Retina (tissue), 1 donor: ENCODE measurements at regions not wholly inside any gene's neighbourhood (a gene's known extent, or its start where the extent isn't known, plus 50 kb on each side); places are given as distances from the start of the nearest gene placed in this dataset.
"Not testable (repeated sequence)": the region's sequence is repeated elsewhere in the genome, so short reads cannot be mapped to it uniquely, and the experiment has no call there.

ENCODE experiments used
- DNase-seq: peaks from one replicate; pipeline ENCODE4 v3.0.0-alpha.2; 2016

DNA sequence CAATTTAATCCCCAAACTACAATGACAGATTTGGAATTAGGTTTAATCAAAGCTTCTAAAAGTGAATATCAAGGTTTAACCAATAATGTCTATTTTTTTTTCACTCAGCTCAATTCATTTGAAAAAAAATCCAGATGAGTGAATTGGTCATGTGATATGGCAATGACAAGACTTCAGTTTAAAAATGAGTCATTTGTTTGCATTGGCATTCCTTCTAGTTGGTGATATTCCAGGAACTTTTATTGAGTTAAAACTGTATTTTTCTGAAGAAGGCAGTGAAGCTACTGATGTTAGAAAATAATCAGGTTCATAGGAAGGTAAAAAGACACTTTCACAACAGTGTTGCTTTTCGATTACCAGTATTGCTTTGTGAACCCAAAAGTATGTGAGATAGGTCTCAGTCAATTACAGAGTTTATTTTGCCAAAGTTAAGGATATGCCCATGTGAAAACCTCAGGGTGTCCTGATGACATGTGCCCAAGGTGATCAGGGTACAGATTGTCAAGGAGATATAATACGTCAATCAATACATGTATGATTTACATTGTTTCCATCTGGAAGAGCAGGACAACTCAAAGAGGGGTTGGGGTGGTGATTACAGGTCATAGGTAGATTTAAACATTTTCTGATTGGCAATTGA lies 1214.9 kb downstream of the GALC start:
- DNase-seq, result no peak

DNA sequence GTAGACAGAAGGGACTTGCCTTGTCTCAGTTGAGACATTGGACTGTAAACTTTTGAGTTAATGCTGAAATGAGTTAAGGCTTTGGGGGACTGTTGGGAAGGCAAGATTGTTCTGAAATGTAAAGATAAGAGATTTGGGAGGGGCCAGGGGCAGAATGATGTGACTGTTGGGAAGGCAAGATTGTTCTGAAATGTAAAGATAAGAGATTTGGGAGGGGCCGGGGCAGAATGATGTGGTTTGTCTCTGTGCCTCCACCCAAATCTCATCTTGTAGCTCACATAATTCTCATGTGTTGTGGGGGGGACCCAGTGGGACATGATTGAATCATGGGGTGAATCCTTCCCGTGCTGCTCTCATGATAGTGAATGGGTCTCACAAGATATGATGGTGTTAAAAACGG lies 1217.1 kb downstream of the GALC start:
- not testable (repeated sequence) for DNase-seq

DNA sequence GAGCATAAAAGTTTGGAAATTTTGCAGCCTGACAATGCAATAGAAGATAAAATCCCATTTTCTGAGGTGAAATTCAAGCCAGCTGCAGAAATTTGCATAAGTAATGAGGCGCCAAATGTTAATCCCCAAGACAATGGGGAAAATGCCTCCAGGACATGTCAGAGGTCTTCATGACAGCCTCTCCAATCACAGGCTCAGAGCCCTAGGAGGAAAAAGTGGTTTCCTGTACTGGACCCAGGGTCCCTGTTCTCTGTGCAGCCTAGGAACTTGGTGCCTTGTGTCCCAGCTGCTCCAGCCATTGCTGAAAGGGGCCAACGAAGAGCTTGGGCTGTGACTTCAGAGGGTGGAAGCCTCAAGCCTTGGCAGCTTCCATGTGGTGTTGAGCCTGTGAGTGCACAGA lies 1218.1 kb downstream of the GALC start:
- no peak for DNase-seq

GRCh38 chr14:86772075-86772474 lies 1220.9 kb downstream of the GALC start:
- DNase-seq, result no peak

- no peak for DNase-seq
These were observed 1222.8 kb downstream of the GALC start for GRCh38 chr14:86770186-86770585.

- DNase-seq, result no peak
These were observed 1226.5 kb downstream of the GALC start for GRCh38 chr14:86766469-86766868.

DNA sequence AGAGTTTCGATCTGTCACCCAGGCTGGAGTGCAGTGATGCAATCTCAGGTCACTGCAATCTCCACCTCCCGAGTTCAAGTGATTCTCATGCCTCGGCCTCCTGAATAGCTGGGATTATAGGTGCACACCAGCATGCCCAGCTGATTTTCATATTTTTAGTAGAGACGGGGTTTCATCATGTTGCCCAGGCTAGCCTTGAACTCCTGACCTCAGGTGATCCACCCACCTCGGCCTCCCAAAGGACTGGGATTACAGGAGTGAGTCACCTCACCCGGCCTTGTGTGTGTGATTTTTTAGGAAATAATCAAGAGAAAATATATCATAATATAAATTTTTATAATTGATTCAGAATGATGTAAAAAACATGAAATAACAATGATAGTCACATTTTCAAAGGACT lies 1231.4 kb downstream of the GALC start:
- no peak for DNase-seq

DNA sequence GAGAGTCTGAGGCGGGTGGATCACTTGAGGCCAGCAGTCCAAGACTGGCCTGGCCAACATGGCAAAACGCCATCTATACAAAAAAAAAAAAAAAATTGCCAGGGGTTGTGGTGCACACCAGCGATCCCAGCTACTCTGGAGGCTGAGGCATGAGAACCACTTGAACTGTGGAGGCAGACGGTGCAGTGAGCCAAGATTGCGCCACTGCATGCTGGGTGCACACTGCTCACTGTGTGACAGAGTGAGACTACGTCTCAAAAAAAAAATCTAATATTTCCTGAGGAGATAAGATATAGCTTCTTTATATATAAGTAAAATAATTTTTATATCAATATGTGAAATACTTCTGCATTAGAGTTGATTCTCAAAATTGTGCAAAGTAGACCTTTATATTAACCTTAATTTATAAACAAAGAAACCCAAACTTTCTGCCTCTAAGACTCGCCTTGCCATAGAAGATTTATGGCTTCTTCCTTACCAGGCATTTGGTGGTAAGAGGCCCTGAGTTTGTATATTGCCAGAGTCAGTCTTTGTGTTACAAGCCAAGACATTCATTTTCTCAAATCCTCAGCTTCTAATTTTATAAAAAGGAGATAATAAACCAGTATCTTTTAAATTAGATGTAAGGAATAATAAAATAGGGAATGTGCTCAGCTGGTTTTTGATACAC lies 1226.7 kb downstream of the FLRT2 start:
- no peak for DNase-seq

DNA sequence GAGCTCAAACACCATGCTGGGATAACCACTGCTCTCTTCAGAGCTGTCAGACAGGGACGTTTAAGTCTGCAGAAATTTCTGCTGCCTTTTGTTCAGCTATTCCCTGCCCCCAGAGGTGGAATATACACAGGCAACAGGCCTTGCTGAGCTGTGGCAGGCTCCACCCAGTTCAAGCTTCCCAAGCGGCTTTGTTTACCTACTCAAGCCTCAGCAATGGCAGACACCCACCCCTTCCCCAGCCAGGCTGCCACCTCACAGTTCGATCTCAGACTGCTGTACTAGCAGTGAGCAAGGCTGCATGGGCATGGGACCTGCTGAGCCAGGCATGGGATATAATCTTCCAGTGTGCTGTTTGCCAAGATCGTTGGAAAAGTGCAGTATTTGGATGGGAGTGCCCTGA lies 1220.5 kb downstream of the FLRT2 start:
- DNase-seq, result not testable (repeated sequence)

GRCh38 chr14:86739761-86740160 lies 1209.8 kb downstream of the FLRT2 start:
- no peak for DNase-seq

DNA sequence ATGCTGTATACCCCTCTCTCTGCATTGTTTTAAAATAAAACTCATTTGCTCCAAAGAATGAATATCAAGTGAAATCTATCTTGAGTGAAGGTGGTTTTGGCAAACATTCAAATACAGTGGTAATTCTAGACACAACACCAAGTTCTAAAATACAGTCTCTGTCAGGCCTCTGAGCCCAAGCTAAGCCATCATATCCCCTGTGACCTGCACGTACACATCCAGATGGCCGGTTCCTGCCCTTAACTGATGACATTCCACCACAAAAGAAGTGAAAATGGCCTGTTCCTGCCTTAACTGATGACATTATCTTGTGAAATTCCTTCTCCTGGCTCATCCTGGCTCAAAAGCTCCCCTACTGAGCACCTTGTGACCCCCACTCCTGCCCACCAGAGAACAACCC lies 1201.5 kb downstream of the FLRT2 start:
- not testable (repeated sequence) for DNase-seq

DNA sequence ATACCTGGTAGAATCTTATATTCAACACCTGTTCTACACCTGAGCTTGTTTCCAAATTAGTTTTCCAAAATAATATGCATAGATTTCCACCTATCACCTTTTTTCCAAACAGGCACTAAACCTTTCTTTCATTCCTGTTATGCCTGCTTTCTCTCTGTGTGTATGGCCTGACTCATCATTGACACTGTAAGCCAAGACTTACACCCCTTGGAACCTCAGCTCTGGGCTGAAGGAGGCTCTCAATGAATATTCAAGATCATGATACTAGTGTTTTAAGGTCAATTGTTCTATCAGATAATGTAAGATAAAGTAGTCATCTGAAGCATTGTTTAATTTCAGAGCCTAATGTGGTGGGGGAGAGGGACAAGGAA lies 1193.3 kb downstream of the FLRT2 start:
- no peak for DNase-seq

GRCh38 chr14:86722612-86723253 lies 1192.8 kb downstream of the FLRT2 start:
- DNase-seq, result no peak

- DNase-seq, result no peak
These were observed 1184.6 kb downstream of the FLRT2 start for GRCh38 chr14:86714575-86714974.

DNA sequence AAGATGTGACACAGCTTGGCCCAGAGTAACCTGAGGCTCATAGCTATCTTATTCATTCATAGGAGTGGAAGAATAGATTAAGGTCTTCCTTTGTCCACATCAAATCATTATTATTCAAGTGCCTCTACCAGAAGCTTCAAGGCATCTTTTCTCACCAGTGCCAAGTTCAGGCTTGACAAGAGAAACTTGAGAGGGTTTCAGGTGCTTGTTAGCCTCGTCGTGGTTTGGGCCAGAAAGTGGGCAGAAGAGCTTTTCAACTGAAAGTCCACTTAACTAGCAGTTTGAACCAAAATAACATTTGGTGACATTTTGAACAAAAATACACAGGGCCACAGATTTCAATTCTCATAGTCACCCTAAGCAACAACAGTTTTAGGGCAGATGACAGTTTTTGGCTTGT lies 1184.2 kb downstream of the FLRT2 start:
- DNase-seq, result no peak

DNA sequence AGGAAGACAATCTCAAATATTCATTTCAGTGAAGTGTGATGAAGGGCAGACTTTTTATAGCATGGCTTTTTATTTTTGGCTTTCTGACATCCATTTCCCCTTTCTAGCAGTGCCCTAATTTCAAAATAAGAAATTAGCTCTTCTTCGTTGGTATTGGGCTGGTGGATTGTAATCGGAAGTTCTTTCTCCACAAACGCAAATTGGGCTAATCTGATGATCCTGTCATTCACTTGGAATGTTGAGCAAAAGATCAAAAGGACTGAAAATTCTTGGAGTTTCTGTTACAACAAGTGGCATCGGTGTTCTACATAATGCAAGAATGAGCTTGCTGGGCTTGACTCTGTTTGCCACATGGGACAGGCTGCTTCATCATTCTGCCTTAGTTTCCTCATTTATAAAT lies 1182.8 kb downstream of the FLRT2 start:
- DNase-seq, result no peak

DNA sequence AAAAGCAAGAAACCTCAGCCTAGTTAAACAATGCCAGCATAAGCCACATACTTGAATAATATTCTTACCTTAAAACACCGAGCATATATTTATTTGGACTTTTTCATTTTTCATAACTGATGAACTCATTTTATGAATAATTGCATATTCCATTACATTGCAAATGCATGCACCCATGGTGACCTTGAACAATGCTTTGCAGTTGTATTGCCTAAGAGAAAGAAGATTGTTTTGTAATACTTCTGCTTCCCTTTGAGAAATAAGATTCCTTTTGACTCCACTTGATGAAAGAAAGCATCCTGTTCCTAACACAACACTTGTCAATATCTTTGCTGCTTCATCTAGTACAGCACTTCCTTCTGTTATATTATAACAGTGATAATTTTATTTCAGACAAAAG lies 1182.2 kb downstream of the FLRT2 start:
- no peak for DNase-seq

GRCh38 chr14:86708846-86709339 lies 1178.9 kb downstream of the FLRT2 start:
- DNase-seq, result no peak

DNA sequence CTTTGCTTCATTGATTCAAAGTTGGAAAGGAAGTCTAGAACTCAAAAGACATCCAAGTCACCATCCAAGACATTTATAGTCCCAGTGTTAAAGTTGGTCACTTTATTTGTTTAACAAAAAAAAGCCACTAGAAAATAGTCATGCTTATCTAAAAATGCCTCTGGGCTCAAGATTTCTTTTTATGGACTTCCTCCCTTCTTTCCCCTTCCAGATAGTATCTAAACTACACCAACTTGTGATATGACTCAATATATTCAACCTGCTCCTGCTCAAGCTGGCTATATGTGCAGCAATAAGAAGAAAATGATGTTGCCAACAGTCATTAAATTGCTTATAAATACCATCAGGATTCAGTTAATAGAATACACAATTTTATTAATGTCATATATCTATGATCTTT lies 1177.1 kb downstream of the FLRT2 start:
- DNase-seq, result no peak

DNA sequence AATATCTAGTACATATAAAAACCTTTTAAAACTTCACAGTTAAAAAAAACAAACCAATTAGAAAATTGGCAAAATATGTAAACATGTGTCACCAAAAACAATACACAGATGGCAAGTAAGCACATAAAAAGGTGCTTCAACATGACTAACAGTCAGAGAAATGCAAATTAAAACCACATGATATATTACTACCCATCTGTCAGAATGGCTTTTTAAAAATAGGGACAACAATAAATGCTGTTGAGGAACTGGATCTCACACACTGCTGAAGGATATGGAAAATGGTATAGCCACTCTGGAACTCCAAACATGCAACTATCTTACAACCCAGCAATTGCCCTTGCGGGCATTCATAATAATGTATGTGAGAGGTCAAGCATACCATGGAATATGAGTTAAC lies 1153.6 kb downstream of the FLRT2 start:
- no peak for DNase-seq

- no peak for DNase-seq
These were observed 1145.1 kb downstream of the FLRT2 start for GRCh38 chr14:86675059-86675458.

GRCh38 chr14:86673523-86673969 lies 1143.6 kb downstream of the FLRT2 start:
- no peak for DNase-seq

DNA sequence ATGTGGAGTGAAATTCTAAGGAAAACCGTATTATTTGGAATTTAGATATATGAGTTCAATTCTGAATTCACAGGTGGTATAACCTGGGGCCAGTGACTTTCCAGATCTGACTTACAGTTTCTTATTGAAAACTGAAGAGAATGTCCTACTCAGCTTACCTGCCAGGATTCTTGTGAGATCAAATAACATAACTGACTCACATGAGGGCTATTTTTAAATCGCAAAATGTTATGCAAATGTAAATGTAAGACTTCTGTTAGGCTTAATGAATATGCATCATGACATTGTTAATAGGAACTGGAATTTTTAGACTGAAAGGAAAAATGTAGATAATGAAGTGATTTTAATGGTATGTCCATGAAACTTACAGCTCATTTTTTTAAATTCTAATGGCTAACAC lies 1142.1 kb downstream of the FLRT2 start:
- no peak for DNase-seq

GRCh38 chr14:86665975-86666374 lies 1136.0 kb downstream of the FLRT2 start:
- DNase-seq, result no peak
